Stimulated activated CD4-positive, alpha-beta T cell treated with anti-CD3 and anti-CD28 coated beads, Interleukin-4, amount 100 ng/mL, for 48 hours (primary cell): ENCODE measurements at regions not wholly inside any gene's neighbourhood (a gene's known extent, or its start where the extent isn't known, plus 50 kb on each side); places are given as distances from the start of the nearest gene placed in this dataset.

Experiments used
- DNase-seq, 2 donors: peaks; one replicate each; pipeline ENCODE4 v3.0.0-alpha.2; 2020; ENCODE audit warnings: low read depth in 2 of 2

DNA sequence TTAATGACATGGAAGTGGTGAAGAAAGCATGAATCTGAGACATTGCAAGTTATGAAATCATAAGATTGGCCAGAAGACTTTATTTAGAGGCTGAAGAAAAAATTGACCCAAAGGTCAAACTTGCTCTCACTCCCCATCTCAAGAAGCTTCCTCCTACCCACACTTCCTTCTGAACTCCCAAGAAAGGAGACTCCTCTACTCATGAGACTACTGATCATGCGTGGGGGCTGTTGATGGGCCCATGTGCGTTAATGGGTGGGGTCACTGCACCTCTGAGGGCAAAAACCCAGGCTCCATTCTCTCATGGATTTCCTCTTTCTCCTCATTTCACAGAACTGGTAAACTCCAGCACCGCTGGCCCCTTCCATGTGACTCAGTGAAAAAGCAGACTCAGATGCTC, 470.6 kb upstream of the ARID1B start:
- no peak for DNase-seq

DNA sequence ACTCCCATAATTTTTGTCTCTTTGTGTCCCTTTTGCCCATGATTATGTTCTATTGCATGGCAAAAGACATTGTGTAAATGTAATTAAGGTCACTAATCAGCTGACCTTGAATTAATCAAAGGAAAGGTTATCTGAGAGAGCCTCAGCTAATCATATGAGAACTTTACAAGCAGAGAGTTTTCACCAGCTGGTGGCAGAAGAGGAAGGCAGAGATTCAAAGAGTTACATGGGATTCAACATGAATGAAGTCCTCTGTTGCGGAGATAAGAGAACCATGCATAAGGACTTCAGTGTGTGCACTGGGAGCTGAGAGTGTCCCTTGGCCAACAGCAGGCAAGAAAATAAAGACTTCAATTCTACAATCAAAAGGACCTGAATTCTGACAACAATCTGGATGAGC, 494.1 kb upstream of the ARID1B start:
- DNase-seq, result no peak

DNA sequence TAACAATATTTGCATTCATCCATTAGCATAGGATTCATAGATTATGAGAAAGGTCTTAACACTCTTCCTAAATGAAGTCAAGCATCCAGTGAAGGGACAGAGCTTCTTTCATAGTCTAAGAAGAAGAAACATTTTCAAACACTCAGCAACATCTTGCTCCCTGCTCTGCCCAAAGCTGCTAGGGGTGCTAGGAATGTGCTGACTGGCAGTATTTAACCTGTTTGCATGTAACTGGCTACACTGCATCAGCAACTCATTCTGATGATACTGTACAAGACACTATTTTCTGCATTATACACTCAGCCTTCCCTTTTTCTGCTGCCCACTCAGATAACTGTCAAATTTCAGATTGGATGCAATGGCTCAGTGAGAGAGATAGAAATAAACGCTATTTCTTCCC, 495.1 kb upstream of the ARID1B start:
- DNase-seq, result no peak

DNA sequence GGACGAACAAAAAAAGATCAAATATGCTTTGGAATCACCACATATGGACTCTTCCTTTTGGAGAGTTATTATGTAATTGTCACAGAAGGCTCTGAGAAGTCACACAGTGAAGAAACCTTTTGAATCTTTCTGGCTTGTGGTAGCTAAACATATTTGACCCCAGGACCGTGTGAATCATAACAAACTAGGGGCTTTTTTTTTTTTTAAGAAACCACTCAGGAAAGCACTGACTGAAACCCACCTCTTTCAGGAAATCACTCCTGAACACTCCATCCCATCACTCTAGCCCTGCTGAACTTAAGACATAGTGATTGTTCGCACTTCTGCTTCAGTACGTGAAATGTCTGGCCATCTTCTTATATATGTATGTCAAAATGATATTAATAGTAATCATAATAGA, 495.9 kb upstream of the ARID1B start:
- DNase-seq, result no peak

DNA sequence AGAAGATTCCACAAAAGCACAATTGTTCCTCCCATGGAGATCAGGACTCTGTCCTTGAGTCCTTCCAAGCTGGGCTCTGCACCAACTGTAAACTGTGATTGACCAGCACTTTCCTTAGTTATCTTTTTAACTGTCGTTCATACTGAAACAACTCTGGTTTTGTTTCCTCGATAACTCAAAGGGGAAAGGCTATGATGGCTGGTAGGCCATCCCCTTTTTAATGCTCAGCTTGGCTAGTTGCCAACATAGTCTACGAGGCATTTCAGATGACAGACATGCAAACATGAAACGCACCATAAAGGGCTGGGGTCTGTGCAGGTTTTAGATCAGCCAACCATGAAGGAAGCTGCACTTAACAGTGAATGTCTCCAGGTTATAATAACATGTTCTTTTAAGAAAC, 497.1 kb upstream of the ARID1B start:
- DNase-seq, result no peak

DNA sequence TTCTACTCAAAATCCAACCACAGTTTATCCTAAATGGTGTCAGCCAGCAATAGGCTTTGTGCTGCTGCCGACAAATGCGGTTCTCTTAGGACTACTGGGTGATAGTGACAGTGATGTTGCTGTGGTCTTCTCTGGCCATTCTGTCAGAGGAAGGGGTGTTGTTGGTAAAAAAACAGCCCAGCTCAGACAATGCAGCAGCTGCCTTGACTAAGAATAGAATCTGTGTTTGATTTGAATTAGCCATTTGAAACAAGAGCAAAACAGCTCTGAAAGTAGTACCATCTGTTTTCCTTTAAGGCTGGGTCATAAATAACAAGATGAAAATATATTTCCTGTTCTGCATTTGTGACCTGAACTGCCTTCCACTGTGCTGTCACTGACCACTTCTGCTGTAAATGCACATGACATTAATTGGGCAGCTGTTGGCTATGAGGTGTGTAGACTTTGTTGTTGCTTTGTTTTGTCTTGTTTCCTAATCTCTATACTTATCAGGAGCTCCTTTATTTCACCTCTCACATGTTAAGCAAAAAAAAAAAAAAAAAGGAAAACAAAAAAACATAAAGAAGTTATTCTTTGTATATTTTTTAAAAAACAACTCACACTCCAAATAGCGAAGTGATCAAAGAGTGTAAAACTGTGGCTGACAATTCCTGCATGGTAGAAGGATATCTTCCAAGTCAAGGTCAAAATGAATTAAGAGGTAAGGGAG, 497.8 kb upstream of the ARID1B start:
- no peak for DNase-seq

DNA sequence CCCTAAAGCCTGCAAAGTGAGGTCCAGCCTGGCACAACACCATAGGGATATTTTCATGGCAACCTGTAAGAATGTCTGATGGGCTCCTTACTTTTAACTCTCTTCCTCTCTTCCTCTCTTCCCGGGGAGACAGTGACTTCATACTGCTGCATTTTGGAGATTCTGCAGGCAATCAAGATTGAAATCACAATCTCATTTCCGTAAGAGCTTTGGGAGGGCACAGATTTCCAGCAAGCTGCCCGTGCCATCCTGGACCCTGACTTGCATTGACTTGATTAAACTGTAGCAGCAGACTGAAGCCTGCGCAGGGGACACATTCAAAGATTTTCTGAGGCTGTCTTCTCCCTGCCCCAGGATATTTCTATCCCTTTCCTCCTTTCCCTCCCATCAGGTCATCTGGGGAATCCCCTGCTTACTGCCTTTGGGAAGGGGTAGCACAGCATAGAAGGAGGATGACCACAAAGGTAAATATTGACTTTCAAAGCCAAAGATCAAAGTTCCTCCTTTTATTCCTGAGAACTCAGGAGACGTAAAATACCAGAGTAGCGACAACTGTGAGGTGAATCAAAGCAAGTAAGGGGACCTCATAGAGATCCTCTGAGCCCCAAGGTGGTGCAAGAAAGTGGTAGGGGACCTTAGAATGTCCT, 504.0 kb upstream of the ARID1B start:
- DNase-seq, result no peak

DNA sequence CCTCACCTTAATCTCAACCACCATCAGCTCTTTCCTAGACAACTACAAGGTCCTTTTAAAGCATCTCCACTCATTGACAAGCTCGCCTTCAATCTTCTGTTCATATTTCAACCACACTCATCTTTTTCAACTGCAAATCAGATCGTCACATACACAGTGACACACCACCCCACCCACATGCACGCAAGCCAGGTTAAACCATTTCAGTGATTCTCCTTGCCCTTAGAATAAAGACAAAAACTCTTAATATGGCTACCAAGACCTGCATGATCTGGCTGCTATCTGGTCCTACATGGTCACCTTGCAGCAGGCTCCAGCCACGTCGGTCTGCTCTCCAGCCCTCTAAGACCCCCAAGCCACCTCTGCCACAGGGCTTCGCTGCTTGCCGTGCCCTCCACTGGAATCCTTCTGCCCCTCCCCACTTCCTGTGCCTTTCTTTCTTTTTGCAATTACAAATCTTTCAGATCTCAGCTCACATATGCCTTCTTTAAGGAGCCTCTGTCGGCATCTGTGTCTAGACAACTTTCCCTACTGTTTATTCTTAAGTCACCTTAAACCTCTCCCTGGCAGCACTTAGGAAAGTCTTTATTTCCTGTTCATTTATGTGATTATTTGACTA, 507.3 kb upstream of the ARID1B start:
- peak in 1 of 2 donors; percentile 14 for DNase-seq

DNA sequence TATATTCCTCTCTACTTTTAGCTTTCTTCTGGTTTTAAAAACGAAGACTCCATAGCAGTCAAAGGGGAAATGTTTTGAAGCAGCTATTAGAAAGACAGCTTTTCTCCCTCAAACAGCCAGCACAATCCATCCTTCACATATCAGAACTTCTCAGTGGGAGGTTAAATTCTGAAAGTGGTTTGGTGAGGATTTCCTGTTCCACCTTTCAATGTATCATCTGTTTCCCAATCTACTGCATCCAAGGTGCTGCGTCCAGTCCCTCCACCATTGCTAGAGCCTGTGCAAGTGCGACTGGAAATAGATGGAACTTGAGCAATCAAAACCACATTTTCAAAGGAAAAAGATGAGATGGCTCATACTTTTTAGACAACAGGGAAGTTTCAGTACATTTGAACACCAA, 508.3 kb upstream of the ARID1B start:
- DNase-seq, result no peak

DNA sequence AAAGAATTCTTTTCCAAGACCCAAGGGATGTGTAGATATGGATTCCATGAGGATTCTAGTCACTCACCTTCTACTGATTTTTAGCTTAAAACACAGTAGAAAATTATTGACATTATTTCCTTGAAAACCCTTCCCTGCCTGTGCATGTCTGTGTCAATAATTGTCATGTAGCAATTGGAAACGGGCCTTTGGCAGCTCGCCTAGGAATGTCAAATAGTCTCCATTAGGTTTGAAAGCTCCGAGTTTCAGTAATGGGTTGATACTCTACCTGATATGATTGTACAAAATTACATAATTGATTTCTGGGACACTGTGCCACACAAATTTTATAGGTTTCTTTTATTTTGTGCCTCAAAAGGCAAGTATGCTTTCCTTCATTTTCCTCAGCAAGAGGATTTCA, 515.2 kb upstream of the ARID1B start:
- no peak for DNase-seq

DNA sequence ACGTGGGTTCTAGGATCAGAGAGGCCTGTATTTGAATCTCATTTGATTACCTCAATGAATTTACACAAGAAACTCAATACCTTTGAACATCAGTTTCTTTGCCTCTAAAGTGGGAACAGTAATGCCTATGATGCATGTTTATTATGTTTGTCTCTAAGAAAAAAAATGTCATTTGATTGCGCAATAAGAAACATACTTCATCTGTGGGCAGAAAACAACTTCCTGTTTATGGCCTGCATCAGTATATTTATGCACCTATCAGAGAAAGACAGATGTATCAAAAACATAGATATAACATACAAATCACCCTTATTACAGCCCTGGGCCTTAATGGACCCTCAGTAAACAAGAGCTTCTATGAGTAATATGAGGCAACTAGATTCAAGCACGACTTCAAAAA, 516.4 kb upstream of the ARID1B start:
- DNase-seq, result no peak

DNA sequence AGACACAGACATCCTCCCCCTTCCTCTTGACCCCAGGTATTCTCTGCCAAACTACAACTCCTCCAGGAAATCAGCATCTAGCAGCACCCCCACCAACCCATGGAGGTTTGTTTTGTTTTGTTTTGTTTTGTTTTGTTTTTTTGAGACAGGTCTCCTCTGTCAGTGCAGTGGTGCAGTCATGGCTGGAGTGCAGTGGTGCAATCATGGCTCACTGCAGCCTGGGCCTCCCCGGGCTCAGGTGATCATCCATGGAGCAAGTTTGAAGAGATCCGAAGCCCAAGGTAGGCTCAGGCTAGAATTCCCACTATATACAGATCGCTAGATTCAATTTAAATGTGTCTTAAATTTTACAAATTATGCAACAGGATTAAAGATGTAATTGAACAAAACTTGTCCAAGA, 518.2 kb upstream of the ARID1B start:
- no peak for DNase-seq

DNA sequence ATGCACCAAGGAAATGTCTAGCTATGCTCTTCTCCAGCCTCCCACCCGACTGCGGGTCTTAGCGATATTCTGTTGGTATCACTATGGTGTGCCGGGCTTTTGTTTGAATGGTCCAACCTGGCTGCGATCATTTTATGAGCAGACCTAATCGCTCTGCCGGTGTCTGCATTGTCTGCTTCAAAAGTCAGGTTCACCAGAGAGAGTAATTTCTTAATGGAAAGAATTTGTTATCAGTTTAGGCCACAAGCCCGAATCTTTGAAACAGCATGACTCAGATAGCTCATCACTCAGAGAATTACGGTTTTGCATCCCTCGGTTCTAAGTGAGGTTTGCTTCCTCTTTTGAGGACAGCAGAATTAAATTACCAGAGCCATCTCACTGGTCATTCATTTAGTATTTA, 521.0 kb upstream of the ARID1B start:
- DNase-seq, result no peak

DNA sequence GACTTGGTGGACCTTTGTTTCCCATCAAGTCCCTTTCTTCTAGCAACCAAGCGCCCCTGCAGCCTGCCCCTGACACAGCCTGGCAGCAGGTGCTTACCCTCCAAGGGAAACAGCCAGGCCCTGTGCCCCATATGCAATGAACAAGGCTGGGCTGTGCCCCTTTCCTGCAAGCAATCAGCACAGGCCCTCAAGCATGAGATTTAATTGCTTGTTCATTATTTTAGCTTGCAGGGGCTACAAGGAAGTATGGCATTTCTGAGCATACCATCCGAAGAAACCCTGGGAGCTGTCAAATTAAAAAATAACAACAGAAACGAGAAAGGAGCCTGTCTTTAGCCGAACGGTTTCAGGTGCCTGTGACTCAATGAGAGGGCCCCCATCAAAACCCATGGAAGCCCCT, 522.9 kb upstream of the ARID1B start:
- DNase-seq, result no peak

DNA sequence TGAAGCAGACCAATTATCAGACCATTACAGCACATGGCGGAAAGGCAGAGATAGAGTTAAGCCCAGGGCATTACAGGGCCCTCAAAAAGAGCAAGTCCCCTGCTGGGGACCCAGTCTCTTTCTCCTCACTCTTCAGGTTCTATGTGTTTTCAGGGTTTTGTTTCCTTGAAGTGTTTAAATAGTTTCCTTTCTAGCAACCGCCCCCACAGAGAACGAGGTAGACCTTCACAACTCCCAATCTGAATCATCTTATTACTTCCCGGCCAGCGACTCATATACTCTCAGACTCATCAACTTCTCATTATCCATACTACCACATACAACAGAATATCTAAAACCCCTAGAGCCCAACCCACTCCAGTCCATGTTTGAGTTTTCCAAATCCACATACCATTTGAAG, 526.6 kb upstream of the ARID1B start:
- DNase-seq, result peak in 1 of 2 donors; percentile 26

DNA sequence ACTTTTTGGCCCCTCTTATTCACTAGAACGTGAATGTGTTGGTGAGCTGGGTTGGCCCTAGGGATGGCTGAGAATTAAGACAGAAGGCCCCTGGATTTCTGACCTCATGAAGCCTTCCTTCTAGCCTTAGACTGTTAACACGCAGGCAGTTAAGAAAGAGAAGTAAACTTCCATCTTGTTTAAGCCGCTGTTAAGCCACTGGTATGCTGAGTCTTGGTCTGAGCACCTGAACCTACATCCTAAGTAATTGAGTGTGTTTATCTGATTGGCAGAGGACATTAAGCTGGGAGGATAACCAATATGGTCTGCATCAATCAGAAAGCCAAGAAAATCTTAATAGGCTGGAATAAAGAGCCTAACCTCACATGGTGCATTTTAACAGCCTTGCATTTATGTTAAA, 535.0 kb upstream of the ARID1B start:
- DNase-seq, result no peak

DNA sequence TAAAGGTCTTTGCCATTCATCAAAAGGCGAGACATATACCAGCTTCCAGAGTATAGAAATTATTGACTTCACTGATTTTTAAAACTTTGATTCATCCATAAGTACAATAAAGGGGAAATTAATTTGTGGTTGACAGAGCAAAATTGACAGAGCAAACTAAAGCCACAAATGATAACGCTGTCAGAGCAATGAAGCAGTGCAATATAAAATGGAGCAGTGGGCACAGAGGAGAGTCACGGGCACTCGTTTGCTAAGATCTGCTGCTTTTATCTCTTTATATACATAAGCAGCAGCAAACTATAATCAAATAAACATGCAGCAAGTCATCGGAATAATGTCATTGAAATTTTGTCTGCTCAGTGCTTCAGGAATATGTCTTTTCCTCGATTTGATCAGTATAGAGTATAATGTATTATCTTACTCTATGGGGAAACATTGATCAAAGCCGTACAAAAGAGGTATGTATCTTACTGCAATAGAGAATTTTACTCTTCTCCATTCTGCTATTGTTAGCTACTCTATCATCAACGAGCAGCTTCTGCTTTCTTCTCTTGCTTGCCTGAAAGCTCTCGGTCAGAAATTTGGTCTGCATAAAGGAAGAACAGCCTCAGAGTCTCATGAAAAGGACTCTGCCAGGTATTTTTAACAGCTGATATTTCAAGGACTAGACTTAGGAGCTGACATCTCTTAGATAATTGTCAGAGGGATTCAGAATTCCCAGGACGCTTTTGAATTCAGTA, 546.0 kb upstream of the ARID1B start:
- DNase-seq, result no peak

DNA sequence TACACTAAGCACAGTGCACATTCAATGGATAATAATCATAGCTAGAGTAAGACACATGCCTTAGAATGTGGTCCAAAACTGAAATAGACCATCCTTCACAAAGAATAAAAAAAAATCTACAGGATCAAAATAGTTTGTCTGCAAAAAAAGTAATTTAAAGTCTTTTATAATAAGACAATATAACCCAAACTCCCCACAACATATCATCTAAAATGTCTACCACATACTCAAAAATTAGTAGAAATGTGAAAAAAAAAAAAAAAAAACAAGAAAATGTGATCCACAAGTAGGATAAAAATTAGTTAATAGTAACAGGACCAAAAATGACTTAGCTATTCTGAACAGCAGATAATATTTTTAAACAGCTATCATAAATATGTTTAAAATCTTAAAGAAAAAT, 557.2 kb upstream of the ARID1B start:
- no peak for DNase-seq

DNA sequence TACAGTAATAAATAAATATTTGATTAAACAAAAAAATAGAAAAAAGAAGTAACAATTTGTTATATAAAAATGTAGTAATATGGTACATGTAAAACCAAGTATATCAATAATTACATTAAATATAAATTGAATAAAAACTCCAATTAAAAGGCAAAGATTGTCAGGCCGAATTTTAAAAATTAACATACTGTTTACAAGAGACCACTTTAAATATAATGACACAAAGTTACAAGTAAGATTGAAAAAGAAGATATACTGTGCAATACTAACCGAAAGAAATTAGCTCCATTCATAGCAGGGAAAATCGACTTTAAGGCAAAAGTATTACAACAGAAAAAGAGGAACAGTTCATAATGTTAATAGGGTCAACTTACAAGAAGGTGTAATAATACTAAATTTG, 571.5 kb upstream of the ARID1B start:
- DNase-seq, result no peak

DNA sequence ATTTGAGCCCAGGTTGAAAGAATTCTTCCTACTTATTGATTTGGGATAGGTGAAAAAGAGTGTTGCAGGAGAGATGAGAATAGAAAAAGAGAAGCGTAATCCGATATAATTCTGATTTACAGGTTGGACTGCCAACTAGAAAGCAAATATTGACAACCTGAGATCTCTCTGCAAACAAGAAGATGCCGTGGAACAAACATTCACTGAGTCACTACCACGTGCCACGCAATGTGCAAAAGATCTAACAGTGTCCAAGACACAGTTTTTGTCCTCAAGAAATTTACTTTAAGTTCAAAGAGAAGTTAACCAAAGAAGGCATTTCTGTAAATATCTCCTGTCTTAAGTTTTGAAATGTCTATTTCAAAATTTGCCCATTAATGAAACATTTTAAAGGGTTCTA, 578.0 kb upstream of the ARID1B start:
- no peak for DNase-seq

DNA sequence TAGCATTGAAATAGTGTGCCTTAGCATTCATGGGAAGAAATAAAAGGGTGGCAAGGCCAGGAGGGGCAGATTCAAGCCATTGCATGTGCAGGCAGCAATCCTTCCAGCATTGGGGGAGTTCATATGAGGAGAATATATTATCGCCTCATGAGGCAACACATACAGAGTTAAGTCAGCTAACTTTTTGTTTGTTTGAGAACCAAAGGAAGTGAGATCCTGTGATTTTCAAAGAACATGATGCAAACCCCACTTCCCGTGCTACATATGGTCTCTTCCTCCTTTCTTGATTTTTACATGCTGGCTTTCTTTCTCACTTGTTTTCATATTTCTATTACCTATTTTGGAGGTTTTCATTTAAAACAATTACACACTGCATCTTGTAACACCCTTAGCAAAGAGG, 579.7 kb upstream of the ARID1B start:
- no peak for DNase-seq

DNA sequence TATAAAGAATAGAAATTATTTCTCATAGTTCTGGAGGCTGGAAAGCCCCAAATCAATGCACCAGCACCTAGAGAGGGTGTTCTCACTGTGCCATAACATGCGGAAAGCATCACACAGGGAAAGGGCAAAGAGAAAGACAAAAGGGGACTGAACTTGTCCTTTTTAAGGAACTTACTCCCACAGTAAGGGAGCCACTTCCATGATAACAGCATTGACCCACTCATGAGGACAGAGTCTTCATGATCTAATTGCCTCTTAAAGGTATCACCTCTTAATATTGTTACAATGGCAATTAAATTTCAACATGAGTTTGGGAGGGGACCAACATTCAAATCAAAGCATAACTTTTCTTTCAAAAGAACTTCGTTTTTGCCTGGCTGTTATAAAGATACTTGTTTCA, 582.2 kb upstream of the ARID1B start:
- no peak for DNase-seq

DNA sequence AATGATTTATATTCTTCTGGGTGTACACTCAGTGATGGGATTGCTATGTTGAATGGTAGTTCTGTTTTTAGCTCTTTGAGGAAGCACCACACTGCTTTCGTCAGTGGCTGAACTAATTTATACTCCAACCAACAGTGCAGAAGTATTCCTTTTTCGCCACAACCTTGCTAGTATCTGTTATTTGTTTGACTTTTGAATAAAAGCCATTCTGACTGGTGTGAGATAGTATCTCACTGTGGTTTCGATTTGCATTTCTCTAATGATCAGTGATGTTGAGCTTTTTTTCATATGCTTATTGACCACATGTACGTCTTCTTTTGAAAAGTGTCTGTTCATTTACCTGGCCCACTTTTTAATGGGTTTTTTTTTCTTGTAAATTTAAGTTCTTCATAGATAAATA, 583.8 kb upstream of the ARID1B start:
- no peak for DNase-seq
